Left lung (tissue), 4 donors: ENCODE measurements at regions not wholly inside any gene's neighbourhood (a gene's known extent, or its start where the extent isn't known, plus 50 kb on each side); places are given as distances from the start of the nearest gene placed in this dataset.

Experiments
- ATAC-seq: fragments of 200-7000 bp; cut with Tn5 transposase; one replicate; pipeline ENCODE4 v1.9.1; 2020; ENCODE audit warnings: moderate library complexity
- DNase-seq, 4 donors: peaks; one replicate each; pipeline ENCODE4 v3.0.0-alpha.2; 2013 to 2020
- H3K27ac ChIP-seq, 2 donors: fragments of 200-600 bp; sonication (generic) in 1 of 2; one replicate each; pipeline versions ENCODE4 v1.5.0 to v1.8.0; 2020 to 2021
- H3K27me3 ChIP-seq, 2 donors: fragments of 200-600 bp; sonication (generic) in 1 of 2; one replicate each; pipeline versions ENCODE4 v1.5.0 to v1.8.0; 2020 to 2021
- H3K36me3 ChIP-seq, 2 donors: fragments of 200-600 bp; sonication (generic) in 1 of 2; one replicate each; pipeline versions ENCODE4 v1.5.0 to v1.8.0; 2020 to 2021
- H3K4me1 ChIP-seq, 2 donors: fragments of 200-600 bp; one replicate each; pipeline ENCODE4 v1.8.0; 2021
- H3K4me3 ChIP-seq, 2 donors: fragments of 200-600 bp; sonication (generic) in 1 of 2; one replicate each; pipeline versions ENCODE4 v1.5.0 to v1.8.0; 2020 to 2021; ENCODE audit warnings: mild to moderate bottlenecking in 1 of 2
- H3K9me3 ChIP-seq, 2 donors: fragments of 200-600 bp; sonication (generic) in 1 of 2; one replicate each; pipeline versions ENCODE4 v1.5.0 to v1.8.0; 2020 to 2021
- CTCF ChIP-seq, 2 donors: fragments of 200-600 bp; sonication (generic) in 1 of 2; IDR thresholded peaks; one replicate each; pipeline versions ENCODE4 v1.5.0 to v1.8.0; 2021; ENCODE audit warnings: antibody characterized with exemption in 2 of 2
- intact Hi-C, 2 donors: fragments of 100-400 bp; cut with DNase I; formaldehyde crosslinking; loops; one replicate each; pipeline versions ENCODE4 v1.11.2 to v1.14.2; 2022
- donor health status: DM: no; HTN: yes; CAD: no.
- donor health status: DM: no; HTN: no; CAD: no.

GRCh38 chr12:105754313-105754712 lies 384.4 kb downstream of the NUAK1 start:
- peak in 1 of 4 donors; percentile 53 for DNase-seq
- Histone ChIP-seq H3K4me1 (no peaks in the 10 kb centered on the region), H3K27me3 (no peaks in the 10 kb centered on the region), H3K27ac (no peak overlapping the region), H3K9me3 (no peaks in the 10 kb centered on the region), H3K4me3 (no peak overlapping the region), H3K36me3 (no peaks in the 10 kb centered on the region)
- intact Hi-C loops: no loop called here
- ATAC-seq: no peak
- no peak for TF ChIP-seq CTCF (IDR thresholded peaks at IDR 0.05)

GRCh38 chr12:105756961-105757360 lies 381.8 kb downstream of the NUAK1 start:
- DNase-seq (no peak), ATAC-seq (no peak)
- TF ChIP-seq CTCF (IDR thresholded peaks at IDR 0.05): no peak
- Histone ChIP-seq H3K9me3 (no peaks in the 10 kb centered on the region), H3K27me3 (no peaks in the 10 kb centered on the region), H3K4me1 (no peaks in the 10 kb centered on the region), H3K36me3 (no peaks in the 10 kb centered on the region), H3K4me3 (no peak overlapping the region), H3K27ac (no peak overlapping the region)
- intact Hi-C loops: no loop called here

- no peaks in the 10 kb centered on the region for H3K36me3 ChIP-seq
- no peaks in the 10 kb centered on the region for H3K4me1 ChIP-seq
- H3K27ac ChIP-seq: no peak overlapping the region
- no peaks in the 10 kb centered on the region for H3K27me3 ChIP-seq
- DNase-seq (no peak), ATAC-seq (no peak)
- intact Hi-C loops: no loop called here
- H3K4me3 ChIP-seq: no peak overlapping the region
- no peak for TF ChIP-seq CTCF (IDR thresholded peaks at IDR 0.05)
- H3K9me3 ChIP-seq: no peaks in the 10 kb centered on the region
Observed at GRCh38 chr12:105759149-105759548, 379.6 kb downstream of the NUAK1 start.

- H3K36me3 ChIP-seq: no peaks in the 10 kb centered on the region
- no peak for DNase-seq
Observed at GRCh38 chr12:105761075-105761474, 377.7 kb downstream of the NUAK1 start.

GRCh38 chr12:105764216-105764835 lies 374.4 kb downstream of the NUAK1 start:
- TF ChIP-seq CTCF (IDR thresholded peaks at IDR 0.05): no peak
- Histone ChIP-seq H3K27me3 (no peaks in the 10 kb centered on the region), H3K4me3 (no peak overlapping the region), H3K27ac (no peak overlapping the region), H3K36me3 (no peaks in the 10 kb centered on the region), H3K4me1 (no peaks in the 10 kb centered on the region), H3K9me3 (no peaks in the 10 kb centered on the region)
- DNase-seq (no peak), ATAC-seq (peak; percentile 26)
- intact Hi-C loops: no loop called here

More at GRCh38 chr12:105761075-105761474, 377.7 kb downstream of the NUAK1 start:
- Histone ChIP-seq H3K4me1 (no peaks in the 10 kb centered on the region), H3K4me3 (no peak overlapping the region), H3K27me3 (no peaks in the 10 kb centered on the region), H3K9me3 (no peaks in the 10 kb centered on the region), H3K27ac (no peak overlapping the region)
- no peak for ATAC-seq
- no peak for TF ChIP-seq CTCF (IDR thresholded peaks at IDR 0.05)
- intact Hi-C loops: no loop called here
